ENCODE measurements at regions not wholly inside any gene's neighbourhood (a gene's known extent, or its start where the extent isn't known, plus 50 kb on each side); places are given as distances from the start of the nearest gene placed in this dataset.

GRCh38 chr7:68518060-68518459 is 1080.2 kb upstream of the AUTS2 start:
- no peak for DNase-seq

- DNase-seq, result no peak
Observed at GRCh38 chr7:68524126-68524525, 1074.1 kb upstream of the AUTS2 start.

GRCh38 chr7:68529221-68529620 is 1069.1 kb upstream of the AUTS2 start:
- peak; percentile 20 for DNase-seq

- DNase-seq, result no peak
Observed at GRCh38 chr7:68535266-68535665, 1063.0 kb upstream of the AUTS2 start.

GRCh38 chr7:68537051-68537773 is 1061.1 kb upstream of the AUTS2 start:
- DNase-seq, result no peak

GRCh38 chr7:68537774-68538071 is 1060.6 kb upstream of the AUTS2 start:
- no peak for DNase-seq

GRCh38 chr7:68542831-68543230 is 1055.4 kb upstream of the AUTS2 start:
- DNase-seq, result no peak

GRCh38 chr7:68544851-68545250 is 1053.4 kb upstream of the AUTS2 start:
- DNase-seq, result no peak

GRCh38 chr7:68547181-68547580 is 1051.1 kb upstream of the AUTS2 start:
- DNase-seq, result peak; percentile 26

GRCh38 chr7:68547799-68548198 is 1050.5 kb upstream of the AUTS2 start:
- DNase-seq, result peak; percentile 32

- DNase-seq, result no peak
Observed at GRCh38 chr7:68550027-68550426, 1048.2 kb upstream of the AUTS2 start.

- DNase-seq, result no peak
Observed at GRCh38 chr7:68550635-68551034, 1047.6 kb upstream of the AUTS2 start.

GRCh38 chr7:68556537-68556936 is 1041.7 kb upstream of the AUTS2 start:
- DNase-seq, result no peak

GRCh38 chr7:68559518-68559917 is 1038.8 kb upstream of the AUTS2 start:
- no peak for DNase-seq

- no peak for DNase-seq
Observed at GRCh38 chr7:68562323-68562899, 1035.9 kb upstream of the AUTS2 start.

- DNase-seq, result no peak
Observed at GRCh38 chr7:68564306-68565135, 1033.8 kb upstream of the AUTS2 start.

- no peak for DNase-seq
Observed at GRCh38 chr7:68571286-68571685, 1027.0 kb upstream of the AUTS2 start.

- DNase-seq, result no peak
Observed at GRCh38 chr7:68573271-68574005, 1024.8 kb upstream of the AUTS2 start.

GRCh38 chr7:68576366-68576765 is 1021.9 kb upstream of the AUTS2 start:
- no peak for DNase-seq

- no peak for DNase-seq
Observed at GRCh38 chr7:68581417-68581816, 1016.9 kb upstream of the AUTS2 start.

- no peak for DNase-seq
Observed at GRCh38 chr7:68587599-68587998, 1010.7 kb upstream of the AUTS2 start.

GRCh38 chr7:68601826-68602225 is 996.4 kb upstream of the AUTS2 start:
- no peak for DNase-seq

- DNase-seq, result no peak
Observed at GRCh38 chr7:68604541-68604940, 993.7 kb upstream of the AUTS2 start.

GRCh38 chr7:68610701-68611100 is 987.6 kb upstream of the AUTS2 start:
- DNase-seq, result no peak

Measured in NCI-H226 (cell line).